HT1080 (cell line): ENCODE measurements at regions not wholly inside any gene's neighbourhood (a gene's known extent, or its start where the extent isn't known, plus 50 kb on each side); places are given as distances from the start of the nearest gene placed in this dataset.
A peak's percentile ranks its signal among the peaks of the same experiment; 100 is the strongest.
"Not testable (repeated sequence)": the region's sequence is repeated elsewhere in the genome, so short reads cannot be mapped to it uniquely, and the experiment has no call there.

Experiments
- DNase-seq: peaks from one replicate; pipeline ENCODE4 v3.0.0-alpha.2; 2015; ENCODE audit warnings: low read depth

DNA sequence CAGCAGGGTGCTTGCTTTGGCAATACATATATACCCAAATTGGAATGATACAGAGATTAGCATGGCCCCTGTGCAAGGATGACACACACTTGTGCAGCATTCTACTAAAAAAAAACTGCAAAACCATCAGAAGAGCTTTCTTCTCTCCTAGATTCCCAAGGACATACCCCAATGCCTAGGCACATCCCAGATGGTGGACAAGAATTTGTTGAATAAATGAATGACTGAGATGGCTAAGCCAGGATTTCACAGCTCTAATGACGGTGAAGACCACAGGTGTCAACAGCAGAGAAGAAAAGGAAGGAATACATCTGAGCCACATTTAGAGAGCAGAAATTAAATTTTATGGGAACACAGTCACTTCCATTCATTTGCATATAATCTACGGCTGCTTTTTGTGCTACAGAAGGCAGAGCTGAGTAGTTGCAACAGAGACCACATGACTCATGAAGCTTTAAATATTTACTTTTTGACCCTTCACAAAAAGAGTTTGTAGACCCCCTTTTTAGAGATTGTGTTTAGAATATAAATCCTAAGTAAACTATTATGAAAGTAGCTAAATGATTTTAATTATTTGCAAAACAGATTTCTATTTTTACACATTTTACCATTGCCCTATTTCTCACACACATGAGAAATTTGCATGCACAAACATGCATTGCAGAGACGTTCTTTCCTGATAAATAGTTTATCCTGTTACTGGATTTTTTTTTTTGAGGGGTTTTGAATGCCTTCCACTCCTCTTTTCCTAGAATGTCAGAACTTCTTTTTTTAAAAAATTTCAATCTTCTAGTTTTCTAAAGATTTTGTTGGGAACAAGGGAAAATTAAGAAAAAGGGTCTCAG is 119.0 kb downstream of the PMAIP1 start:
- DNase-seq, result no peak

DNA sequence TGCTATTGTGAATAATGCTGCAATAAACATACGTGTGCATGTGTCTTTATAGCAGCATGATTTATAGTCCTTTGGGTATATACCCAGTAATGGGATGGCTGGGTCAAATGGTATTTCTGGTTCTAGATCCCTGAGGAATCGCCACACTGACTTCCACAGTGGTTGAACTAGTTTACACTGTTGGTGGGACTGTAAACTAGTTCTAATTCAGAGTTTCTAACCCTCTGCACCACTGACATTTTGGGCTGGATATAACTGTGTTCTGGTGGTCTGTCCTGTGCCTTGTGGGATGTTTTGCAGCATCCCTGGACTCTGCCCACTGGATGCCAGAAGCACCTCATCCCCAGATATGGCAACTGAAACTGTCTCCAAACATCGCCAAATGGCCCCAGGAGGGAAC is 118.3 kb downstream of the PMAIP1 start:
- not testable (repeated sequence) for DNase-seq

GRCh38 chr18:60017371-60017770 is 117.6 kb downstream of the PMAIP1 start:
- DNase-seq, result no peak

- DNase-seq, result not testable (repeated sequence)
These were observed 116.0 kb downstream of the PMAIP1 start for GRCh38 chr18:60015826-60016225.

DNA sequence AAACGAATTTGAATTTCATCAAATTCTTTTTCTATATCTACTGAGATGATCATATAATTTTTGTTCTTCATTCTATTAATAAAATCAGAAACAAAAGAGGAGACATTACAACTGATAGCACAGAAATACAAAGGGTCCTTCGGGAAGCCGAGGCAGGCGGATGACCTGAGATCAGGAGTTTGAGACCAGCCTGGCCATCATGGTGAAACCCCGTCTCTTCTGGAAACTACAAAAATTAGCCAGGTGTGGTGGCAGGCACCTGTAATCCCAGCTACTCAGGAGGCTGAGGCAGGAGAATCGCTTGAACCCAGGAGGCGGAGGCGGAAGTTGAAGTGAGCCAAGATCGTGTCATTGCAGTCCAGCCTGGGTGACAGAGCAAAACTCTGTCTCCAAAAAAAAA is 113.4 kb downstream of the PMAIP1 start:
- not testable (repeated sequence) for DNase-seq

DNA sequence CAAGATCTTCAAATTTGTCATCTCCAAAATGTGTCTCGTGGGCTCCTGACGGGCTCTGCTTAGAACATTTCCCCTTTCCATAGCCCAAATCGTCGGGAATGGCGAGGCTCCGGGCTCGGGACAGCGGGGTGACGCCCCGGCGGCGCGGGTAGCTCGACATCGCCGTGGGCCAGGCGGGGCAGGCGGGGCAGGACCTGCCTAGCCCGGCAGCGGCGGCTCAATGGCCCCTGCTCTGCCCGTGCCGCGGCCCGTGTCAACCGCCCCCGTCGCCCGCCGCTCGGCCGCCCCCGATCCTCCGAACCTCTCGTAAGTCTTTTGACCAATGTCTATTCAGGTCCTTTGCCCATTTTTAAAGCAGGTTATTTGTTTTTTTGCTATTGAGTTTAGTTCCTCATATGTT is 111.2 kb downstream of the PMAIP1 start:
- DNase-seq, result no peak

DNA sequence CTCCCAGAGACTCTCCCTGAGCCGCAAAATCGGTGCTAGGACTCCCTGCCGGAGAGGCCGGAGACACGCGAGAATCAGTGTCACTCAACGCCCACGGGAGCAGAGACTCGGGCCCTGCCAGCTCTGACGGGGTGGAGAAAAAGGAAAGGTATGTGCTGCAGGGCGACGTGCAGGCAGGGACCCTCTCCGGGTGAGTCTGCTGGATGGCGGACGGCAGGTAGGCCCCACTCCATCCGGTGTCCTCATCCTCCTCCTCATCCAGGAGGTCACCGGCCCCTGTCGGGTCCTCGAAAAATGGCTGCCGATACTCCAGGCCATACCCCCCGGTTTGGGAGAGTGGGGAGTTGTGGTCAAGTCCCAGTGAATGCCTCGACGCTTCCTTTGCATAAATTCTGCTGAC is 110.7 kb downstream of the PMAIP1 start:
- DNase-seq, result no peak

DNA sequence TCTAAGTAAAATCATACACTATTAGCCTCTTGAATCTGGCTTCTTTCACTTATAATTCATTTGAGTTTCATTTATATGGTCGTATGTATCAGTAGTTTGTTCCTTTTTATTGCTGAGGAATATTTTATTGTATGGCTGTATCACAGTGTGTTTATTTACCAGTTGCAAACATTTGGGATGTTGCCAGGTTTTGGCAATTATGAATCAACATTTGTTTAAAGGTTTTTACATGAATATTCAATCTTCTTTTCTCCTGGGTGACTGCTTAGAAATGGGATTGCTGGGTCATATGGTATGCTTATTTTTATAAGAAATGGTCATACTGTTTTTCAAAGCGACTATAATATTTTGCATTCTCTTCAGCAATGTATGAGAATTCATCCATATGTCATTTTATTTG is 107.9 kb downstream of the PMAIP1 start:
- no peak for DNase-seq

DNA sequence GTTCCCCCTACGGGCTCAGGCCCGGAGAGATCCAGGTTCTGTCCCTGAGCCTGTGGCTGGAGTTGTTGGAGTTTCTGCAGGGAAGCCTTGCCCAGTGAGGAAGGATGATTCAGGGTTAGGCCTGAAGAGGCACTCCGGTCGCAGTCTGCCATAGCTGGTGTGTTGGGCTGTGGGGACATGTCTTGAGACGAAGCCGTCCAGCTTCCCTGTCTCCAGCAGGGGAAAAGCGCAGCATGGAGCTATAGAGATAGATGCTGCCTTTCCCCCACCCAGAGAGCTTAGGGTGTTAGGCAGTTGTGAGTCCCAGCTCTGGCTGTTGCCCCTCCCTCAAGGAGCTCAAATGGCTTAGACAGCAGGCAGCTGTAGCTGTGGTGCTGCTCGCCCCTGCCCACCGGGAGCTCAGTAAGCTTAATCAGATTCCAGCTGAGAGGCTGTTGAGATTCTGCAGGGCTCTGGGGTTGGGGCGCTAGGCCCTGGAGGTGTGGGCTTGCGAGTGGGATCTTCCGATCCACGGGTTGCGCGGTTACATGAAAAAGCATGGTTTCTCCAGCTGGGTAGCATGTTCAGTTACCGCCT is 103.9 kb downstream of the PMAIP1 start:
- DNase-seq, result no peak

DNA sequence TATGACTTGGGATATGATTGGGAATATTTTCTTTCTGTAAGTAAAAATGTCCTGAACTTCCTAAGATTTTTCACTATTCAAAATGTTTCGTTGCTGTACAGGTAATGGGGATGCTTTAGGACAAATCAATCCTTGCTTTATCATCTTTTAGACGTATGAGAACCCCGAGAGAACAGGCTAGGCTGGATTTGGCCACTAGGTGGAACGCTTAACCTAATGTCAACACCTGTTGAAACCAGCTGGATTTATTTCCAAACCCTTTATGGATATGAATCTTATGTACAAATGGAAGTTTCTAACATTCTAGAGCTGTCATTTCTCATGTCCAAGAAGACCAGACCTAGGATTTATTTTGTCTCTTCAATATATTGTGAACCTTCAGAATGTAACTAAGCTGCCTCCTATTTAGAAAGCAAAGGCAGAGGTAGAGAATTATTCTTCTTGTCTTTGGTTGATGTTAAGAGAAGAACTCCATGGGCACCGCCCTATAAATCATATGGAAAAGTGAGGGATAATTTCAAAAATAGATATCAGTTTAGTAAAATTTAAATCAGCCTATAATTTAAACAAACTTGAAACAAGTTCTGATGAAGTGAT is 96.7 kb downstream of the PMAIP1 start:
- DNase-seq, result peak; percentile 39

DNA sequence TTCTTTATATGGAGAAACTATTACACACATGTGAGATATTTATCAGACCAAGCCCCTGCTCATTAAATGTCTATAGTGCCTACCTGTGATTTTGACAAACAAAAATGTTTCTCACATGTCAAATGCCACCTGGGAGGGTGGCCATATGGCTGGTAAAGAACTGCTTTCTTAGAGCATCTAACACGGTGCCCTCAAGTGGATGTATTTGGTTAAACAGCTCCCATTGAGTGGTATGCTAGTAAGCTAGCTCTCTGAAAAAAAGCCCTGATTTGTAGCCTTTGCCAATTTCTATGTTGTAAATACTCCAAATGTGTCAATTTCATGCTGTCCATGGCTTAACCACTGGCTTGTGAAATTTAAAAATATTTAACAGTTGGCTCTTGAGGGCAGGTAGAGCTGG is 94.6 kb downstream of the PMAIP1 start:
- no peak for DNase-seq

GRCh38 chr18:59993560-59993959 is 93.8 kb downstream of the PMAIP1 start:
- peak; percentile 42 for DNase-seq

DNA sequence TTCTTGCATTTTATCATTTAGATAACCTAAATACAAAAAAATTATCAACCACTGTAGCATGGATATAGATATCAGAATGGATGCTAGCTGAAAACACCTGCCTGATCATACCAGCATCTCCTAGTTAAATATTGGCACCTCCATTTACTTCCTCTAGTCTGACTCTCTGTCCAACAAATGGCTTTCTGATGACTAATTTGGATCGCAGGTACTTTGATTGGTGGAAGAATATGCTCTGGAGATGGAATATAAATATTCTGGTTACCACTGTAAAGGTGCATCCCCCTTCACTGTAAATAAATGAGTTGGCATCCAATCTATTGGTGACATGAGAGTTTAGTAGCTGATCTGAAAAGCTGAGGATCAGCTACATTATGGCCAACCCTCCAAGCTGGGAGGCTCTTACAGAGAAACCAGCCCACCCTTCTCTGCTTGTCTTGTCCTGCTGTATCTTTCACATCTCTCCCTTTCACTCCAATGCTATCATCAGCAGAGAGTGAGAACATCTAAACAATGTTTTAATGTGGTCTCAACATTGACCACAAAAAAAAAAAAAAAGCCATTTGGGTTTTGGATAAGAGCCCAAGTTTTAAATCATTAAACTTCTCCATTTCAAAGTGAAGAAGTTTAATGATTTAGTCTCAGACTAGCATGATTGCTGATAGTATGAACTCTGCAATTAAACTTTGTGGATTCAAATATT is 90.5 kb downstream of the PMAIP1 start:
- peak; percentile 2 for DNase-seq

DNA sequence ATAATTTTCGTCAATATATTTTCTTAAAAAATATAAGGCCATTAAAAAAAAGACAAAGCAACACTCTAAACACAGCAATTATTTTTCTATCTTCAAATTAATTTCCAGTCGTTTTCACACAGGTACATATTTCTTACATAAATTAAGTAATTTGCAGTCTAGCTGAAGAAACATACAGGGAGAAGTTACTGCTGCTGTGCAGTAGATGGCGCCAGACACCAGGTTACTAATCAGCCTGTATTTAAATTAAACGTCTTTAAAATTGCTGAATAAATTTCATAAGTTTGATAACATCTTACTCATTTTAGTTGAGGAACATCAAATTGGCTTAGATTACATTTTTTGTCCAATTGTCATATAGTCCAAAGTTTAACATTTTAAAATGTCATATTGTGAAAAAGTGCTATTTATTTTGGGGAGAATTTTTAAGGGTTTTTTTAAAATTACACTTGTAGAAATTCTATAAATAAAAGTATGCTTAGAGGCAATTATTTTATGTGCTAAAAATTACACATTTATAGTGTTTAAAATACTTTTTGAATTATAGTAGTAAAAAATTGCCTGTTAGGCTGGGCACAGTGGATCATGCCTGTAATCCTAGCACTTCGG is 88.4 kb downstream of the PMAIP1 start:
- peak; percentile 26 for DNase-seq

DNA sequence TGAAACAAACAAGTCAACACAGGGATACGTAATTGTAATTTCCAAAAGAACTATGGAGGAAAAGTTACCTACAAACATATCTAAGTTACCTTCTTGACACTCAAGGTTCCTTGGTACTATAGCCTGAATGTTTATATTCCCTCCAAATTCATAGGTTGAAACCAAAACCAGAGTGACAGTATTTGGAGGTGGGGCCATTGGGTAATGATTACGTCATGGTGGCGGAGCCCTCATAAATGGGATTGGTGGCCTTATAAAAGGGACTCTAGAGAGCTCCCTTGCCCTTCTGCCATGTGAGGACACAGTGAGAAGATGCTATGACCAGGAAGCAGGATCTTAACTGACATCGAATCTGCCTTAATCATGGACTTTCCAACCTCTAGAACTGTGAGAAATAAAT is 87.3 kb downstream of the PMAIP1 start:
- no peak for DNase-seq

- no peak for DNase-seq
These were observed 86.3 kb downstream of the PMAIP1 start for GRCh38 chr18:59986139-59986538.

- DNase-seq, result no peak
These were observed 85.5 kb downstream of the PMAIP1 start for GRCh38 chr18:59985289-59985688.

DNA sequence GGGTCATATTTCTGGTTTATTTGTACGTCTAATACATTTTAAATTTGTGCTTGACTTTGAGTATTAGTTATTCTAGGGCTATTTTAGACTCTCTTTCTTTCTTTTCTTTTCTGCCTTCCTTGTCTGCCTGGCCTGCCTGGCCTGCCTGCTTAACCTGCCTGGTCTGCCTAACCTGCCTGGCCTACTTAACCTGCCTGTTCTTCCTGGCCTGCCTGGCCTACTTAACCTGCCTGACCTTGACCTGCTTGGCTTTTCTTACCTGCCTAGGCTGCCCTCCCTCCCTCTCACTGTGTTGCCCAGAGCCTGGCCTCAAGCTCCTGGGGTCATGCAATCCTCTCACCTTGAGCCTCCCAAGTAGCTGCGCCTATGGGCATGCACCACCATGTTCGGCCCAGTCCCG is 83.7 kb downstream of the PMAIP1 start:
- no peak for DNase-seq

DNA sequence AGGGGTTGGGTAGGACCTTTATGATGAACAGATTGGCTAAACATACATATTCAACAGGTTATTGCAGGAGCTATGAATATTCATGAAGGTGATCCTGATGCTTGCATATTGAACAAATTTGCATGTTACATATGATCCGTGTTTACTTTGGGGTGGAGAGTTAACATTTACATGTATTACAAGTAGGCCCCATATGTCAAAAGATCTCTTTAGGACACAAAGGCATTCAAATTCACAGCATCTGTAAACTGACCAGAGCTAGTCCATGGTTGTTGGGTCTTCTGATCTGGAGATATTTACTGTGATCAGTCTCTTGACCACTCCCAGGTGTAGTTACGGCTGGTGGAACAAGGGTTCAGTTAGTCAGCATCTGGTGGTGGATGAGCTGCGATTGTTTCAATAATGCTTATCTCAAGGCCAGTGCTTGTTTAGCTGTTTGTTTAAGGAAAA is 80.4 kb downstream of the PMAIP1 start:
- no peak for DNase-seq

DNA sequence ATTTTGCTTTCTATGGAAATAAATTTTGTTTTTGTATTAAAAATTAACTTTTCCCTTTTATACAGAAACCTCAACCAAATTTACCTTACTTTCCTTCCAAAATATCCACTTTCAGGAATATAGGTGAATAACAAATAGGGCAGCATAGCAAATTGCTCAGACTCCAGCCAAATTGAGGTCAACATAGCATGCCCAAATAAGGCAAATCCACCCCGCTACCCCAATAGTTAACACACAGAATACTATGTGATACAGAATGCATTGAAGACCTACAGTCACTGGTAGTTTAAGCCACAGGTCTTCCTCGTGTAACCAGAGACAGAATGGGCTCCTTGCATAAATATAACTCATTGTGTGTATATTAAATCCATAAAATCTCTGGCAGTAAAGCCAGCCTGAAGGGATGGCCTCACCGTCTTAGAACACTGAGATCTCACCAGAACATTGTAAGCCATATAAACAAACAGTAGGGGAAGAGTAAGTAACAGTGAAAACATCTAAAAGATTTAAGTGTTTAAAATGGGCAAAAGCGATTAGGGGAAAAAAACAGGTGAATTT is 72.2 kb downstream of the PMAIP1 start:
- DNase-seq, result no peak

- DNase-seq, result not testable (repeated sequence)
These were observed 71.3 kb downstream of the PMAIP1 start for GRCh38 chr18:59971144-59971543.
